Adrenal gland (tissue), 9 donors: ENCODE measurements at regions not wholly inside any gene's neighbourhood (a gene's known extent, or its start where the extent isn't known, plus 50 kb on each side); places are given as distances from the start of the nearest gene placed in this dataset.

Experiments
- DNase-seq, 7 donors: peaks; one replicate each; pipeline ENCODE4 v3.0.0-alpha.2; 2019 to 2020
- H3K27ac ChIP-seq, 5 donors: fragments of 200-600 bp; sonication (generic) in 4 of 5; 1 replicate in 3 of 5; 2 replicates in 2 of 5; pipeline versions ENCODE4 v1.5.1 to v1.8.0; 2016 to 2020; ENCODE audit warnings: mild to moderate bottlenecking in 1 of 5
- H3K27me3 ChIP-seq: fragments of 200-600 bp; 2 replicates; pipeline ENCODE4 v1.8.0; 2021
- H3K36me3 ChIP-seq, 2 donors: fragments of 200-600 bp; replicated peaks in 1 of 2; 1 replicate in 1 of 2; 2 replicates in 1 of 2; pipeline versions ENCODE4 v1.5.1 to v1.8.0; 2018 to 2022
- H3K4me1 ChIP-seq, 2 donors: fragments of 200-600 bp; replicated peaks in 1 of 2; 1 replicate in 1 of 2; 2 replicates in 1 of 2; pipeline versions ENCODE4 v1.5.1 to v1.8.0; 2018 to 2021
- H3K4me3 ChIP-seq, 4 donors: fragments of 200-600 bp; sonication (generic) in 3 of 4; one replicate each; pipeline ENCODE4 v1.5.1; 2016 to 2018
- H3K9me3 ChIP-seq, 3 donors: fragments of 200-600 bp; sonication (generic) in 1 of 3; replicated peaks in 1 of 3; 1 replicate in 2 of 3; 2 replicates in 1 of 3; pipeline versions ENCODE4 v1.5.1 to v1.8.0; 2016 to 2021
- POLR2A ChIP-seq, 2 donors: fragments of 450-650 bp; IDR thresholded peaks; one replicate each; pipeline ENCODE4 v1.6.1; 2017; ENCODE audit warnings: antibody characterized with exemption in 2 of 2, mild to moderate bottlenecking in 2 of 2, moderate library complexity in 1 of 2
- WGBS, 4 donors: extraction: QIAGEN DNeasy Blood & Tissue Kit in 2 of 4; methylation state at CpG; one replicate each; pipeline versions ENCODE4 v1.1.5 to v1.1.7; 2013 to 2017; 5-methylcytosine and 5-hydroxymethylcytosine counted together
- intact Hi-C, 2 donors: fragments of 100-400 bp; cut with DNase I; formaldehyde crosslinking; loops; one replicate each; pipeline versions ENCODE4 v1.14.1 to v1.15.0; 2022 to 2023
- TF ChIP-seq, protein P1 (sequence below), 6 experiments: fragments of 450-650 bp in 4 of 6; fragments of 200-600 bp in 2 of 6; sonication (generic) in 1 of 6; IDR thresholded peaks; 1 replicate in 5 of 6; 2 replicates in 1 of 6; pipeline versions ENCODE4 v1.5.1 to v1.8.0; 2016 to 2021; ENCODE audit warnings: antibody characterized with exemption in 6 of 6, mild to moderate bottlenecking in 2 of 6, moderate library complexity in 1 of 6
- donor health status: healthy with polysubstance abuse.
- donor health status: Bipolar disorder and iron deficiency.
- donor health status: DM: yes; HTN: yes; CAD: no.
- donor health status: DM: no; HTN: no; CAD: no.
- donor health status: DM: no; HTN: no; CAD: no.

DNA sequence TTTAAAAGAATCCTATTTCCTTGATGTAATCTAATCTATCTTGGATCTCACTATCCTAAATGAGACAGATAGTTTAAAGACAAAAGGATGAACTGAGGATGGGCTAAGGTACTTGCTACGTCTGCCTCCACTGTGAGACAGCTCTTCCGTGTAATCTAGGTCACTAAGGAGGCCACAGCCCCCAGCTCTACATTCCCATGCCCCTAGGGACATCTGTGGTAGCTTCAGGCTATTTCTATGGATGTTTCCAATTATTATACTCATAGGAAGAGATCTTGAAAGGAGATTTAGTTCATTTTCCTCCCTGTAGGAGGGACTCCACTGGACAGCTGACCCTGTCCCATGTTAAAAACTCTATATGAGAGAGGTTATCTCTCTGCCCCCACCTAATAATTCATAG is 140.8 kb upstream of the TRPC5 start:
- no peaks in the 10 kb centered on the region for H3K9me3 ChIP-seq
- intact Hi-C loops, result no loop called here
- no peaks in the 10 kb centered on the region for H3K4me1 ChIP-seq
- no peaks in the 10 kb centered on the region for H3K36me3 ChIP-seq
- DNase-seq, result no peak
- no peak overlapping the region for H3K27ac ChIP-seq
- H3K27me3 ChIP-seq, result peaks cover 4% of the 10 kb centered on the region
- WGBS, 4 donors, result 49 to 74% (median 58%) methylated on average over 2 of the region's 2 CpGs
- TF ChIP-seq, protein P1, sequence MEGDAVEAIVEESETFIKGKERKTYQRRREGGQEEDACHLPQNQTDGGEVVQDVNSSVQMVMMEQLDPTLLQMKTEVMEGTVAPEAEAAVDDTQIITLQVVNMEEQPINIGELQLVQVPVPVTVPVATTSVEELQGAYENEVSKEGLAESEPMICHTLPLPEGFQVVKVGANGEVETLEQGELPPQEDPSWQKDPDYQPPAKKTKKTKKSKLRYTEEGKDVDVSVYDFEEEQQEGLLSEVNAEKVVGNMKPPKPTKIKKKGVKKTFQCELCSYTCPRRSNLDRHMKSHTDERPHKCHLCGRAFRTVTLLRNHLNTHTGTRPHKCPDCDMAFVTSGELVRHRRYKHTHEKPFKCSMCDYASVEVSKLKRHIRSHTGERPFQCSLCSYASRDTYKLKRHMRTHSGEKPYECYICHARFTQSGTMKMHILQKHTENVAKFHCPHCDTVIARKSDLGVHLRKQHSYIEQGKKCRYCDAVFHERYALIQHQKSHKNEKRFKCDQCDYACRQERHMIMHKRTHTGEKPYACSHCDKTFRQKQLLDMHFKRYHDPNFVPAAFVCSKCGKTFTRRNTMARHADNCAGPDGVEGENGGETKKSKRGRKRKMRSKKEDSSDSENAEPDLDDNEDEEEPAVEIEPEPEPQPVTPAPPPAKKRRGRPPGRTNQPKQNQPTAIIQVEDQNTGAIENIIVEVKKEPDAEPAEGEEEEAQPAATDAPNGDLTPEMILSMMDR (IDR thresholded peaks at IDR 0.05), result no peak
- no peak for TF ChIP-seq POLR2A (IDR thresholded peaks at IDR 0.05)
- H3K4me3 ChIP-seq, result no peak overlapping the region

DNA sequence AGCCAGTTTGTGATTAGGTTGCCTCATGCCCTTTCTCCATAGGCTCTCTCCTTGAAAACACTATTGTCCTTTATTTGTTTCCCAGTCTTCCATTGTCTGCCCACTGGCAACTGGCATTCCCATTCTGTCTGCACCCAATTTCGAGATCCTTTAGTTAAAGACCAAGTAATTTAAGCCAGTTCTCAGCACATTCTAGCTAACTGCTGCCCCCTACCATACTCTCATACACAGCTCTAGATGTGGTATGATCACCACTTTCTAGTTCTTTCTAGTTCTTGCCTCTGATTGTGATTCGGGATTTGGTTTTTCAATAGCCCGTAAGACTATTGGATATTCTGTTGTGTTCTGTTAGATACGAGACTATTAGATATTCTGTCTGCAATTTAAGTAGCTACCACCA is 135.8 kb upstream of the TRPC5 start:
- H3K9me3 ChIP-seq, result no peaks in the 10 kb centered on the region
- H3K36me3 ChIP-seq, result no peaks in the 10 kb centered on the region
- WGBS, 4 donors, result 74 to 87% (median 84%) methylated on average over 4 of the region's 4 CpGs
- H3K27me3 ChIP-seq, result no peaks in the 10 kb centered on the region
- H3K4me1 ChIP-seq, result no peaks in the 10 kb centered on the region
- H3K27ac ChIP-seq, result no peak overlapping the region
- TF ChIP-seq, protein P1 (IDR thresholded peaks at IDR 0.05), result no peak
- TF ChIP-seq POLR2A (IDR thresholded peaks at IDR 0.05), result no peak
- intact Hi-C loops, result no loop called here
- no peak overlapping the region for H3K4me3 ChIP-seq
- no peak for DNase-seq

DNA sequence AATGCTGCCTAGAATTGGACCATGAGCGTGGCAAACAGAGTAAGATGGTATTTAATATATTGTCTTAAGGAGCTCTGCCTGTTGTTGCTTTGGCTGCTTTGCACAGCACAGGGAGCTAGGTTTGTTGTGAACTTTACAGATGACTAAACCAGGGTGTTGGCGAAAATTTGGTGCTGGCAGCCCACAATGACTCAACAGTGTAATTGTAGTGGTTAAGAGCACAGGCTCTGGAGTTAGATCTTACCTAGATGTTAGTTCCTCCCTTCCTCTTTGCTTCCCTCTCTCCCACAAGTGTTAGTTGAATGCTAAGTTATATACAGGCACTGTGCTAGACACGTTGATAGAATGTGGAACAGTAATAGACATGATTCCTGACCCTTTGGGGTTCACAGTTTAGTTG is 128.9 kb upstream of the TRPC5 start:
- Histone ChIP-seq H3K9me3 (no peaks in the 10 kb centered on the region), H3K4me1 (no peaks in the 10 kb centered on the region), H3K4me3 (no peak overlapping the region), H3K27ac (no peak overlapping the region), H3K36me3 (no peaks in the 10 kb centered on the region), H3K27me3 (peaks cover 8% of the 10 kb centered on the region)
- no peak for TF ChIP-seq POLR2A (IDR thresholded peaks at IDR 0.05)
- TF ChIP-seq, protein P1 (IDR thresholded peaks at IDR 0.05), result no peak
- intact Hi-C loops, result no loop called here
- DNase-seq, result no peak
- WGBS, 4 donors, result 51 to 78% (median 63%) methylated on average over 3 of the region's 3 CpGs

DNA sequence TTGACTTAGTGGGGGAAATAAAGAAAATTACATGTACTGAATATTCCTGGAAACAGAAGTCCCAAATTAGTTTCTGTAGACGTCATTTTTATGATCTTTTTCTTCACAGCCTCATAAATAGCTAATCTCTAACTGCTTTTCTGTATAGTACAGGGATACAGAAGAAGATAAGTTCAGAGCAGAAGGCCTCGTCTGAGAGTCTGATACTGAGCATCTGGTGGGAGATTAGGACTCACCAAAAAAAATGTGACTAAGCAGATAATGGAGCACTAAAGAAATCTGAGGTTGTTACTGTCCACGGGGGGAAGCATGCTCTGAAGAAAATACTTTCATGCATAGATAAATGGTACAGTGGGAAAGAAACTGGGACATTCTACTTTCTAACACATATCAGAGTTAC is 115.3 kb upstream of the TRPC5 start:
- Histone ChIP-seq H3K4me1 (no peaks in the 10 kb centered on the region), H3K4me3 (no peak overlapping the region), H3K9me3 (no peaks in the 10 kb centered on the region), H3K27ac (no peak overlapping the region), H3K36me3 (no peaks in the 10 kb centered on the region), H3K27me3 (peaks cover 9% of the 10 kb centered on the region)
- WGBS, 4 donors, result 42 to 56% (median 54%) methylated on average over 3 of the region's 3 CpGs
- intact Hi-C loops, result no loop called here
- no peak for DNase-seq
- TF ChIP-seq POLR2A (IDR thresholded peaks at IDR 0.05), result no peak
- TF ChIP-seq, protein P1 (IDR thresholded peaks at IDR 0.05), result no peak
